ENCODE measurements at regions not wholly inside any gene's neighbourhood (a gene's known extent, or its start where the extent isn't known, plus 50 kb on each side); places are given as distances from the start of the nearest gene placed in this dataset.
"Not testable (repeated sequence)": the region's sequence is repeated elsewhere in the genome, so short reads cannot be mapped to it uniquely, and the experiment has no call there.

- ATAC-seq (replicated peaks in 6 of 8): no peak
- WGBS, 10 experiments: 0 to 100% (median 17%) methylated on average over 1 of the region's 1 CpG; no CpG with 5 or more reads in 3 of the 10 experiments
- H3K4me1 ChIP-seq (replicated peaks in 1 of 2): no peaks in the 10 kb centered on the region
These were observed 248.9 kb upstream of the THUMPD2 start for GRCh38 chr2:40027968-40028367.

GRCh38 chr2:40025276-40025675, 246.2 kb upstream of the THUMPD2 start:
- H3K27ac ChIP-seq; in situ Hi-C loops (cut with MboI; ENCODE audit: low pct_unique_long_range_greater_than_20kb in 2 of 9, low sequenced_read_pairs in 9 of 9, unreplicated experiment in 9 of 9); H3K4me1 ChIP-seq (replicated peaks in 1 of 2); ATAC-seq (replicated peaks in 6 of 8); H3K4me3 ChIP-seq: not testable (repeated sequence)
- 0 to 100% (median 52%) methylated on average over 1 of the region's 3 CpGs; no CpG with 5 or more reads in 6 of the 10 experiments for WGBS, 10 experiments

More at GRCh38 chr2:40027968-40028367, 248.9 kb upstream of the THUMPD2 start:
- in situ Hi-C loops (cut with MboI; ENCODE audit: low pct_unique_long_range_greater_than_20kb in 2 of 9, low sequenced_read_pairs in 9 of 9, unreplicated experiment in 9 of 9): no loop called here
- Histone ChIP-seq H3K27ac (no peak overlapping the region), H3K4me3 (no peak overlapping the region)

DNA sequence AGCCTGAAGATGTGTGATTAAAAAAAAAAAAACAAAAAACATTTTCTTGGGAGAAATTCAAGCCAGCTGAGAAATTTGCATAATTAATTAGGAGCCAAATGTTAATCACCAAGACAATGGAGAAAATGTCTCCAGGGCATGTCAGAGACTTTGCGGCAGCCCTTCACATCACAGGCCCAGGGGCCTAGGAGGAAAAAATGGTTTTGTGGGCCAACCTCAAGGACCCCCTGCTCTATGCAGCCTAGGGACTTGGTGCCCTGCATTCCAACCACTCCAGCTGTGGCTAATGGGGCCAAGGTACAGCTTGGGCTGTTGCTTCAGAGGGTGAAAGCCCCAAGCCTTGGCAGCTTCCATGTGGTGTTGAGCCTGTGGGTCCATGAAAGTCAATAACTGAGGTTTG, 241.9 kb upstream of the THUMPD2 start:
- no peak overlapping the region for H3K4me3 ChIP-seq
- ATAC-seq (replicated peaks in 6 of 8): no peak
- 86 to 100% (median 100%) methylated on average over 1 of the region's 1 CpG; no CpG with 5 or more reads in 4 of the 10 experiments for WGBS, 10 experiments
- H3K27ac ChIP-seq: no peak overlapping the region
- in situ Hi-C loops (cut with MboI; ENCODE audit: low pct_unique_long_range_greater_than_20kb in 2 of 9, low sequenced_read_pairs in 9 of 9, unreplicated experiment in 9 of 9): no loop called here
- H3K4me1 ChIP-seq (replicated peaks in 1 of 2): no peaks in the 10 kb centered on the region

GRCh38 chr2:40016151-40016885, 237.3 kb upstream of the THUMPD2 start:
- 0 to 75% (median 25%) methylated on average over 1 of the region's 1 CpG; no CpG with 5 or more reads in 3 of the 10 experiments for WGBS, 10 experiments
- Histone ChIP-seq H3K4me1 (replicated peaks in 1 of 2) (no peaks in the 10 kb centered on the region), H3K27ac (no peak overlapping the region), H3K4me3 (no peak overlapping the region)
- no peak for ATAC-seq (replicated peaks in 6 of 8)
- in situ Hi-C loops (cut with MboI; ENCODE audit: low pct_unique_long_range_greater_than_20kb in 2 of 9, low sequenced_read_pairs in 9 of 9, unreplicated experiment in 9 of 9): no loop called here

DNA sequence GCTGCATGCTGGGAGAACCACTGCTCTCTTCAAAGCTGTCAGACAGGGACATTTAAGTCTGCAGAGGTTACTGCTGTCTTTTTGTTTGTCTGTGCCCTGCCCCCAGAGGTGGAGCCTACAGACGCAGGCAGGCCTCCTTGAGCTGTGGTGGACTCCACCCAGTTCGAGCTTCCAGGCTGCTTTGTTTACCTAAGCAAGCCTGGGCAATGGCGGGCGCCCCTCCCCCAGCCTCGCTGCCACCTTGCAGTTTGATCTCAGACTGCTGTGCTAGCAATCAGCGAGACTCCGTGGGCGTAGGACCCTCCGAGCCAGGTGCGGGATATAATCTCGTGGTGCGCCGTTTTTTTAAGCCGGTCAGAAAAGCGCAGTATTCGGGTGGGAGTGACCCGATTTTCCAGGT, 234.9 kb upstream of the THUMPD2 start:
- H3K27ac ChIP-seq; in situ Hi-C loops (cut with MboI; ENCODE audit: low pct_unique_long_range_greater_than_20kb in 2 of 9, low sequenced_read_pairs in 9 of 9, unreplicated experiment in 9 of 9); ATAC-seq (replicated peaks in 6 of 8); H3K4me3 ChIP-seq; H3K4me1 ChIP-seq (replicated peaks in 1 of 2): not testable (repeated sequence)
- no CpG with 5 or more reads among the region's 17 CpGs for WGBS, 10 experiments

- no peaks in the 10 kb centered on the region for H3K4me1 ChIP-seq (replicated peaks in 1 of 2)
- in situ Hi-C loops (cut with MboI; ENCODE audit: low pct_unique_long_range_greater_than_20kb in 2 of 9, low sequenced_read_pairs in 9 of 9, unreplicated experiment in 9 of 9): no loop called here
- ATAC-seq (replicated peaks in 6 of 8): no peak
- WGBS, 10 experiments: 0 to 83% (median 47%) methylated on average over 1 of the region's 1 CpG; no CpG with 5 or more reads in 4 of the 10 experiments
- no peak overlapping the region for H3K4me3 ChIP-seq
- H3K27ac ChIP-seq: no peak overlapping the region
These were observed 225.3 kb upstream of the THUMPD2 start for GRCh38 chr2:40004336-40004735.

GRCh38 chr2:40002339-40002738, 223.3 kb upstream of the THUMPD2 start:
- 58 to 100% (median 86%) methylated on average over 2 to 3 of the region's 3 CpGs; no CpG with 5 or more reads in 2 of the 10 experiments for WGBS, 10 experiments
- no peak for ATAC-seq (replicated peaks in 6 of 8)
- H3K4me3 ChIP-seq: no peak overlapping the region
- in situ Hi-C loops (cut with MboI; ENCODE audit: low pct_unique_long_range_greater_than_20kb in 2 of 9, low sequenced_read_pairs in 9 of 9, unreplicated experiment in 9 of 9): no loop called here
- H3K4me1 ChIP-seq (replicated peaks in 1 of 2): peaks cover 0 to 5% of the 10 kb centered on the region in 2 donors
- H3K27ac ChIP-seq: no peak overlapping the region

- Histone ChIP-seq H3K27ac (no peak overlapping the region), H3K4me3 (no peak overlapping the region), H3K4me1 (replicated peaks in 1 of 2) (peaks cover 0 to 5% of the 10 kb centered on the region in 2 donors)
- in situ Hi-C loops (cut with MboI; ENCODE audit: low pct_unique_long_range_greater_than_20kb in 2 of 9, low sequenced_read_pairs in 9 of 9, unreplicated experiment in 9 of 9): no loop called here
- no peak for ATAC-seq (replicated peaks in 6 of 8)
- 67 to 94% (median 82%) methylated on average over 2 to 4 of the region's 4 CpGs; no CpG with 5 or more reads in 1 of the 10 experiments for WGBS, 10 experiments
These were observed 220.8 kb upstream of the THUMPD2 start for GRCh38 chr2:39999864-40000263.

DNA sequence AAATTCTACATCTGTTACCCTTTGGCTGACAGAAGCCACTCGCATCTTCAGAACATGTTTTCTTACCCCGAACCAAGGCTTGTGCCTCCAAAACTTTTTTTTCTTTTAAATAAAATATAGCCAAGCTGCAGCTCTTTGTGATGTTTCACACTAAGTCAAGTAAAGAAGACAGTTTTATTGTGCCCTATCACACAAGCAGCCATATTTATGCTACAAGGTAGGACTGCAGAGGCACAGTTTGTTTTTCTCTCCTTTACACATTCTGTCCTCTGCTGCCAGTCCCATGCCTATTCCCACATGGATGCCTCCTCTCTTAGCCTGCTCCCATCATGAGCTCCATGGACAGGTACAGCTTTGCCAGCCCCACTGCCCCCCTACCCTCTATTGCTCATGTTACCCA, 219.6 kb upstream of the THUMPD2 start:
- no peak overlapping the region for H3K4me3 ChIP-seq
- in situ Hi-C loops (cut with MboI; ENCODE audit: low pct_unique_long_range_greater_than_20kb in 2 of 9, low sequenced_read_pairs in 9 of 9, unreplicated experiment in 9 of 9): no loop called here
- H3K27ac ChIP-seq: no peak overlapping the region
- WGBS, 10 experiments: 50 to 100% (median 76%) methylated on average over 1 to 2 of the region's 2 CpGs; no CpG with 5 or more reads in 3 of the 10 experiments
- ATAC-seq (replicated peaks in 6 of 8): peak in 1 of 8 experiments; percentile 52
- peaks cover 0 to 5% of the 10 kb centered on the region in 2 donors for H3K4me1 ChIP-seq (replicated peaks in 1 of 2)

GRCh38 chr2:39996653-39997080, 217.6 kb upstream of the THUMPD2 start:
- Histone ChIP-seq H3K4me1 (replicated peaks in 1 of 2) (peaks cover 0 to 6% of the 10 kb centered on the region in 2 donors), H3K27ac (no peak overlapping the region), H3K4me3 (no peak overlapping the region)
- peak in 3 of 8 experiments; percentile 58 to 68 (median 65) for ATAC-seq (replicated peaks in 6 of 8)
- WGBS, 10 experiments: 0 to 83% (median 0%) methylated on average over 1 of the region's 1 CpG; no CpG with 5 or more reads in 5 of the 10 experiments
- in situ Hi-C loops (cut with MboI; ENCODE audit: low pct_unique_long_range_greater_than_20kb in 2 of 9, low sequenced_read_pairs in 9 of 9, unreplicated experiment in 9 of 9): no loop called here

- Histone ChIP-seq H3K4me1 (replicated peaks in 1 of 2) (peaks cover 0 to 16% of the 10 kb centered on the region in 2 donors), H3K4me3 (no peak overlapping the region), H3K27ac (no peak overlapping the region)
- ATAC-seq (replicated peaks in 6 of 8): no peak
- 60 to 100% (median 79%) methylated on average over 1 to 3 of the region's 3 CpGs; no CpG with 5 or more reads in 1 of the 10 experiments for WGBS, 10 experiments
- in situ Hi-C loops (cut with MboI; ENCODE audit: low pct_unique_long_range_greater_than_20kb in 2 of 9, low sequenced_read_pairs in 9 of 9, unreplicated experiment in 9 of 9): no loop called here
These were observed 216.1 kb upstream of the THUMPD2 start for GRCh38 chr2:39995005-39995737.

GRCh38 chr2:39994151-39994550, 215.1 kb upstream of the THUMPD2 start:
- Histone ChIP-seq H3K4me1 (replicated peaks in 1 of 2) (peaks cover 0 to 16% of the 10 kb centered on the region in 2 donors), H3K4me3 (no peak overlapping the region), H3K27ac (no peak overlapping the region)
- ATAC-seq (replicated peaks in 6 of 8): no peak
- in situ Hi-C loops (cut with MboI; ENCODE audit: low pct_unique_long_range_greater_than_20kb in 2 of 9, low sequenced_read_pairs in 9 of 9, unreplicated experiment in 9 of 9): no loop called here

DNA sequence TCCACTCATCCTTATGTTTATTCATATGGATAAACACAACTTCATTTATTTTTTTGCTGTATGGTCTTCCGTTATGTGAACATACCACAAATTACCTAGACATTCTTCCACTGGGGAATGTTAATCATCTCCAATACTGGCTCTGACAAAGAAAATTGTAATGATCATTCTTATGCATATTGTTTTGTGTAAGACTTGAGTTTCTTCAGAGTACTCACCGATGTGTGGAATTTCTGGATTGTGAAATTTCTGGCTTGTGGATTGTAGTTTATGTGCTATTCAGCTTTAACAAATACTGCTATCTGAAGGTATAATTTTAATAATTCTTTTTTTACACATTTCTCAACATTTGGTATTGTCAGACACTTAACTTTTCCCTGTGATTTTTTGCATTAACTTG, 212.2 kb upstream of the THUMPD2 start:
- Histone ChIP-seq H3K4me3 (no peak overlapping the region), H3K4me1 (replicated peaks in 1 of 2) (peaks cover 0 to 11% of the 10 kb centered on the region in 2 donors), H3K27ac (no peak overlapping the region)
- WGBS, 10 experiments: 0 to 86% (median 18%) methylated on average over 1 to 2 of the region's 2 CpGs; no CpG with 5 or more reads in 2 of the 10 experiments
- ATAC-seq (replicated peaks in 6 of 8): peak in 2 of 8 experiments; percentile 29 to 40
- in situ Hi-C loops (cut with MboI; ENCODE audit: low pct_unique_long_range_greater_than_20kb in 2 of 9, low sequenced_read_pairs in 9 of 9, unreplicated experiment in 9 of 9): no loop called here

Data from motor neuron (in vitro differentiated cells).